OCI-M2 (cell line): ENCODE measurements at regions not wholly inside any gene's neighbourhood (a gene's known extent, or its start where the extent isn't known, plus 50 kb on each side); places are given as distances from the start of the nearest gene placed in this dataset.
"Not testable (repeated sequence)": the region's sequence is repeated elsewhere in the genome, so short reads cannot be mapped to it uniquely, and the experiment has no call there.

Experiments used
- DNase-seq: peaks from one replicate; lab custom pipeline; 2025; ENCODE audit not compliant: unreplicated experiment; lab: John Stamatoyannopoulos, UW

- DNase-seq: no peak
Observed at GRCh38 chr14:30064454-30064853, 136.8 kb upstream of the PRKD1 start.

- DNase-seq: no peak
Observed at GRCh38 chr14:30069536-30069935, 141.9 kb upstream of the PRKD1 start.

GRCh38 chr14:30072454-30072853 is 144.8 kb upstream of the PRKD1 start:
- DNase-seq: not testable (repeated sequence)

- no peak for DNase-seq
Observed at GRCh38 chr14:30077946-30078345, 150.3 kb upstream of the PRKD1 start.

GRCh38 chr14:30078811-30079402 is 151.3 kb upstream of the PRKD1 start:
- DNase-seq: no peak

DNA sequence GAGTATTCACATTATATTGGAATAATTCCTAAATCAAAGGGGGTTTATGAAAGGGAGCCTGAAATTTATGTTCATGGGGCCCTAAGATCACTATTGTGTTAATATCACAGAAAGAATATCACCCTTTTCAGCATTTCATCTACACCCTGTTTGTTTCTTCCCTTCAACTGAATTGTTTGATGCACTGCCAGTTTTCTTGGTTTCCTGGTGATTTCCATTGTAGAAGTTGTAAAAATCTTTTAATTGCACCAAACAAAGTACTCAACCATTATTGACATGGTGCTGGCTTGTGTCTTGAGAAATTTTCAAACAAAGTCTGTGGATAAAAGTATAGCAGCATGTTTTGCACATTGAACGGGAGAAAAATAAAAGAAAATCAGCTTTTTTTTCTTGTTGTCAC is 154.8 kb upstream of the PRKD1 start:
- DNase-seq: no peak

DNA sequence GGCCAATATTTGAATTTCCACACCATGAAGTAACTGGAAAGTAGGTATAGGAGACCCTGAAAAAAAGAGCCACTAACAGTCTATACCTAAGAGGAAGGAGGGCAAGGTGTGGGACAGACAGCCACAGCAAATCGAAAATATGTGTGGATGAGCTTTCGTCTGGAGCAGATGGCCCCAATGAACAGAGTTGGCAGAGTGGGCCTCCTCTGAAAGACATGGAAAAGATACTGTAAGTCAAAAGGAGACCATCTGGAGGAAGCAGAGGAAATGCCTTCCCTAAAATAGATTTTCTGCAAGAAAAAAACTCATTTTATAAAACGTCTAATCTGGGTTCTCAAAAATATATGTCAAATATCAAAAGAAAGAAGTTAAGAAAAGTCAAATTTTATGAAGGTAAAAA is 157.2 kb upstream of the PRKD1 start:
- no peak for DNase-seq

GRCh38 chr14:30085943-30086342 is 158.3 kb upstream of the PRKD1 start:
- DNase-seq: no peak

DNA sequence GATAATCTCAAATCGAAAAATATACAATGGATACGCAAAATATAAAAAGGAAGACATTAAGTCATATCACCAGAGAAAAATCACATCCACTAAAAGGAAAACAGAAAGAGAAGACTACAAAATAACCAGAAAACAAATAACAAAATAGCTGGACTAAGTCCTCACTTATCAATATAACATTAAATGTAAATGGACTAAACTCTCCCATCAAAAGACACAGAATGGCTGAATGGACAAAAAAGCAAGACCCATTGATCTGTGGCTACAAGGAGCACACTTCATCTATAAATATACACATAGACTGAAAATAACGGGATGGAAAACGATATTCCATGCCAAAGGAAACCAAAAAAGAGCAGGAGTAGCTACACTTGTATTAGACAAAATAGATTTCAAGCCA is 161.0 kb upstream of the PRKD1 start:
- DNase-seq: no peak

GRCh38 chr14:30108975-30109700 is 181.5 kb upstream of the PRKD1 start:
- no peak for DNase-seq

DNA sequence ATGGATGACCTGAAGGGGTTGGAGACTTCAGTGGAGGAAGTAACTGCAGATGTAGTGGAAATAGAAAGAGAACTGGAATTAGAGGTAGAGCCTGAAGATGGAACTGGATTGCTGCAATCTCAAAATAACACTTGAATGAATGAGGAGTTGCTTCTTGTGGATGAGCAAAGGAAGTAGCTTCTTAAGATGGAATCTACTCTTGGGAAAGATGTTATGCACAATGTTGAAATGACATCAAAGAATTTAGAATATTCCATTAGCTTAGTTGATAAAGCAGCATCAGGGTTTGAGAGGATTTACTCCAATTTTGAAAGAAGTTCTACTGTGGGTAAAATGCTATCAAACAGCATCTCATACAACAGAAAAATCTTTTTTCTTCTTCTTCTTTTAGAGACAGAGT is 186.4 kb upstream of the PRKD1 start:
- DNase-seq: no peak

- DNase-seq: no peak
Observed at GRCh38 chr14:30115756-30116155, 188.1 kb upstream of the PRKD1 start.

DNA sequence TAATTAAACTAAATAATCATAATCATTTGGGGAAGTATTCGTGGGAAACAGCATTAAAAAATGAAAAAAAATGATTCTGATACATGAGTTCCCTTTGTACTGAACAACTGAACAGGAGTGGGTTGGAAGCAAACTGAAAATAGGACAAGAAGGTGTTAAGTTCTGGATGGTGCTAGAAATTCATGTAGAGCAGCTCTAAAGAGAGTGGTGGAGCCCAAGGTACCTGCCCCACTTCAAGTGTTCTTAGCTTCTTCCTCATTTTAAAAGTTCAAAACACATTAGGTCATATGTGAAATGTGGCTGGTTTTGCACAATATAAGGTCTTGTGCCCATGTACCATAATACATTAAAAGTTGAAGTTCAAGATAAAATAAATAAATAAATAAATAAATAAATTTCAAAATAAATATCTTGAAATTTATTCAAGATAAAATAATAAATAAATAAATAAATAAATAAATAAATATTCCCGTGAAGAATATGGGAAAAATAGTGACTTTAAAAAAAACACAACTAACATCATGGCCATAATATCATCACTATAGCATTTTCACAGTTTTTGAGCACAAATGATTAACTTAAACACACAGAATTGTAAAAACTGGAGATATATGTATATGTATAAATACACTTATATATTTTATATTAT is 191.5 kb upstream of the PRKD1 start:
- DNase-seq: no peak

DNA sequence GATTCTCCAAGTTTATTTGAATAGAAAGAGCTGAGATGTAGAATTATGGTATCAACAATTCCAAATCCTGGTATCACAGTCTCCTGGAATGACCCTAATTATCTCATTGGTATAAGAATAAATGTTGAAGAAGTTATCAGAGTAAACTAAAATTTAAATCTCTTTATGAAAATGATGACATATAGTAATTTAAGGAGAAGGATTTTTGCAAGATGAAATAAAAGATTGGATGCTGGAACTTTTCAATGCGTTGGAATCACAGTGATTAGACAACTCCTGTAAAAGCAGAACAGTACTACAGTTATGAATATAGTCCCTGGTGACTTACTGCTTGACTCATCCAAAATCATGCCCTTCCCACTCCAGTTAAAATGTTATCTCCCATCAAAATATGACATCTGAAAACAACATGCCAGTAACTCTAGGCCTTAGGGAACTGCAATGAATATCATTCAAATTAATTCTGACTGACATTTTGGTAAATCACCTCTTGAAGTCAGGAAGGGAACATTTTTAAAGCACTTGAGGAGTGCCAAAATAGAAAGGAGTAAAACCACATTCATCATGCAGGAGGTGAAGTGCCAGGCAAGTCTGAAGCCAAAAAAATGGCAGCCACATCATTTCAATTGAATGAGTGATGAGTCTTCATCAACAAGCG is 197.8 kb upstream of the PRKD1 start:
- DNase-seq: no peak

GRCh38 chr14:30129807-30130206 is 202.2 kb upstream of the PRKD1 start:
- no peak for DNase-seq

GRCh38 chr14:30131581-30132097 is 204.0 kb upstream of the PRKD1 start:
- DNase-seq: no peak

- no peak for DNase-seq
Observed at GRCh38 chr14:30132196-30132595, 204.5 kb upstream of the PRKD1 start.

- DNase-seq: no peak
Observed at GRCh38 chr14:30134936-30135335, 207.3 kb upstream of the PRKD1 start.

DNA sequence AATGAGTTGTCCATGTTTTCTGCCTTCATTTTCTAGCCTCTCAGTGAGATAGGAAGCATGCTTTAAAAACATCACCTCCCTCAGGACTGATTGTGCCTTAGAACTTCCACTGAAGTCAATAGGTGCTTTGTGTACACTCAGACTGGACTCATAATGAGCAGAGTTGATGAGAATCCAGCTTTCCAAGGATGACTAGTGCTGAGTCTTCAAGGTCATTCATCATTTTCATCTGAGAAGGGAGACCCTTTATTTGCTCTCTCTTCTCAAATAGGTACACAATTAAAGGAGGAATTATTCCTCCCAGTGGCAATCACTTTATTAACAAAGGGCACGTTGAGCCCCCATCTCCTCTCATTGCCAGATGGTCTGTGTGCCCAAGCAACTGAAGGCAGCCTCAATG is 210.9 kb upstream of the PRKD1 start:
- DNase-seq: no peak

DNA sequence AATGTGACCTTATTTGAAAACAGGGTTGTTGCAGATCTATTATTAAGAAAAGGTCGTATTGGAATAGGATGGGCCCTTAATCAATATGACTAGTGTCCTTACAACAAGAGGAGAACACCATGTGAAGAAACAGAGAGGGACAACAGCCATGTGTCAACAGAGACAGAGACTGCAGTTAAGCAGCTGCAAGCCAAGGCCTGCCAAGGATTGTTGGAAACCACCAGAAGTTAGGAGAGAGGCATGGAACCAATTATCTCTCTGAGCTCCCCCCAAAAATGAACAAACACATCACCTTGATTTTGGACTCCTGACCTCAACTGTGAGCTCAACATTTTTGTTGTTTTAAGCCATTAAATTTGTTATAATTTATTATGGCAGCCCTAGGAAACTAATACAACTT is 214.6 kb upstream of the PRKD1 start:
- no peak for DNase-seq

- DNase-seq: no peak
Observed at GRCh38 chr14:30143627-30144026, 216.0 kb upstream of the PRKD1 start.

DNA sequence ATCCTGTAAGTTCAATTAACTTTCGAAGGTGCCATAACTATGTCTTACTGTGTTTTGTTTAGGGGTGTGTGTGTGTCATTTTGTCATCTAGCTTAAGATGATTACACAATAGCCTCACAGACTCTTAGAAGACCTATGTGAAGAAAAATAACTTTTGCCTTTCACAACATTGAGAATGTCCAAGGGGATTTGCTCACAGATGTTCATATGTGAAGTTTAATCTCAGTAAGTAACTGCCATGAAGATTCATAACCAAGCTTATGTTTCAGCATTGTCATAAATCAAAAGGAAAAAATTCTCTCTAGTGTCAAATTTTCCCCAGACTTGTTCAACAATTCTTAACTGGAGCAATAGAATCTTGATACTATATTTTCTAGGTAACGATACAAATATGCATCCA is 226.1 kb upstream of the PRKD1 start:
- no peak for DNase-seq
